GM21423 (cell line): ENCODE measurements at regions not wholly inside any gene's neighbourhood (a gene's known extent, or its start where the extent isn't known, plus 50 kb on each side); places are given as distances from the start of the nearest gene placed in this dataset.

Source experiments
- ATAC-seq: cut with Tn5 transposase; IDR thresholded peaks from one replicate; pipeline ENCODE4 v1.9.1; 2021; ENCODE audit warnings: mild to moderate bottlenecking, moderate library complexity; ENCODE audit not compliant: unreplicated experiment

DNA sequence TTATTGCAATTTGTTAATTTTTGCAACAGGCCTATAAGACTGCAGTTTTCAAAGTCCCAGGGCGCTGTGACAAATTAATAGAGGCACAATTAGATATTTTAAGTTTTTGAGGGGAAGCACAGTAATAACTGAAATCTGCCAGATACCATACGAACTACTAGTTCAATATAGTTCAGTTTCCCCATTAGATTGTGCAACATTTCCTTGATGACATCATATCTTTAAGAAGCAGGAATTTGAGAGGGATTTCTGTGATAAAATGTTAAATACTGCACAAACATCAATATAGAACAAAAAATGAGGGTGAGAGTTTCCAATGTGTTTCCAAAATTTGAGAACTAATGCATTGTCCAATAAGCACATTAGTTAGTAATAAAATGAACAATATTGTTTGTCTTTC lies 56.7 kb upstream of the GRIN3A start:
- no peak for ATAC-seq

DNA sequence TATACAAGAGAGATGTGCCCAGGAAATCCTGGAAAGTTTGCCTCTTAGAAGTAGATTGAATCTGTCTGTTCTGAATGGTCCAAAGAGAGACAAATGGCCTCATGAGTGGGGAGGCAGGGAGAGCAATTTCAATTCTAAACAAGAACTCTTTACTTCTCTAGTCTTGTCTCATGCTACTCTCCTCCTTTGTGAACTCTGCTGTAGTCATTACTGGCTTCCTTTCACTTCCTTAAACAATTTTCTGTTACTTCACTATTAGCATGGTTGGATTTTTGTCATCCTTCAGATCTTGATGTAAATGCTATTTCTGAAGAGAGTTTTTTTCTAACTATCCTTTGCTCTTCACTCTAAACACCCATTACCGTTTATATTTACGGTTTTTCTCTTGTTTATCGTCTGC lies 54.0 kb upstream of the GRIN3A start:
- ATAC-seq: no peak

DNA sequence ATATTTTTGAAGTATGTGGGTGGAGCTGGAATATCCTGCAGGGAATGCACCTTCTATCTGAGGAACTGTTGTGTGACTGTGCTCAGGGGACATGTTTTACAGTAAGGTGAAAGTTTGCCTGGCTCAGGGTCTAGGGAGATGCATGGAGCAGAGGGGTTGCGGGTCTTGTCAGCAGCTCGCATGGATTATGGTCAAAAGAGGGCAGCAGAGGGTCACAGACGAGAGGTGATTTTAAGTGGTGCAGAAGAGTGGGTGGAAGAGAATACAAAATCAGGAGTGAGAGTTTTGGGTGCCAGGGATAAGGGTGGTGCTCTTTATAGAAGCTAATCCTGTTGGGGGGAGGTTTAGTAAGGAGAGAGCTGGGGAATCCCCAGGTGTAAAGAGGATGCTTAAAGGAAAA lies 53.5 kb upstream of the GRIN3A start:
- no peak for ATAC-seq

DNA sequence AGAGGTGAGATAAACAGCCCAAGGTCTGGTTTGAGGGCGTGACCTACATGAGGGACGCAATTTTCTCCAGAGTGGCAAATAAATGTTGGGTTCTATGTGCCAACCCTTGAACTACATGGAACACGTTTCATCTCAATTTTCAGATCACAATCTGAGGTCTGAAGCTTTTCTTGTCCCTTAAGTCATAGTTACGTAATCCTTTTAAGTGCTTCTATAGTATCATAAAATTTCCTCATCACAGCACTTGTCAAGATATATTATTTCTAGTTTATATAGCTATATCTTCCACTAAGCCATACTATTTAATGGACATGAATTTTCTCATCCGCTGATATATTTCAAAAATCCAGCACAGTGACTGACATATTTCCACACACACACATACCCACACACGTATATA lies 53.1 kb upstream of the GRIN3A start:
- ATAC-seq: no peak
